Breast epithelium (tissue), 3 donors: ENCODE measurements at regions not wholly inside any gene's neighbourhood (a gene's known extent, or its start where the extent isn't known, plus 50 kb on each side); places are given as distances from the start of the nearest gene placed in this dataset.

Experiments
- POLR2A ChIP-seq: fragments of 450-650 bp; IDR thresholded peaks from one replicate; pipeline ENCODE4 v1.6.1; 2016; ENCODE audit warnings: antibody characterized with exemption, mild to moderate bottlenecking, moderate library complexity
- POLR2AphosphoS5 ChIP-seq, 3 donors: sonication (generic); formaldehyde crosslinking; IDR thresholded peaks; one replicate each; pipeline ENCODE4 v1.6.1; 2017; ENCODE audit warnings: antibody characterized with exemption in 3 of 3
- TF ChIP-seq, protein P1 (sequence below), 3 donors: fragments of 450-650 bp; IDR thresholded peaks; one replicate each; pipeline ENCODE4 v1.5.1; 2016 to 2017; ENCODE audit warnings: antibody characterized with exemption in 3 of 3, mild to moderate bottlenecking in 3 of 3, moderate library complexity in 3 of 3

GRCh38 chr2:66110086-66110485 lies 324.8 kb upstream of the MEIS1 start:
- TF ChIP-seq, protein P1, sequence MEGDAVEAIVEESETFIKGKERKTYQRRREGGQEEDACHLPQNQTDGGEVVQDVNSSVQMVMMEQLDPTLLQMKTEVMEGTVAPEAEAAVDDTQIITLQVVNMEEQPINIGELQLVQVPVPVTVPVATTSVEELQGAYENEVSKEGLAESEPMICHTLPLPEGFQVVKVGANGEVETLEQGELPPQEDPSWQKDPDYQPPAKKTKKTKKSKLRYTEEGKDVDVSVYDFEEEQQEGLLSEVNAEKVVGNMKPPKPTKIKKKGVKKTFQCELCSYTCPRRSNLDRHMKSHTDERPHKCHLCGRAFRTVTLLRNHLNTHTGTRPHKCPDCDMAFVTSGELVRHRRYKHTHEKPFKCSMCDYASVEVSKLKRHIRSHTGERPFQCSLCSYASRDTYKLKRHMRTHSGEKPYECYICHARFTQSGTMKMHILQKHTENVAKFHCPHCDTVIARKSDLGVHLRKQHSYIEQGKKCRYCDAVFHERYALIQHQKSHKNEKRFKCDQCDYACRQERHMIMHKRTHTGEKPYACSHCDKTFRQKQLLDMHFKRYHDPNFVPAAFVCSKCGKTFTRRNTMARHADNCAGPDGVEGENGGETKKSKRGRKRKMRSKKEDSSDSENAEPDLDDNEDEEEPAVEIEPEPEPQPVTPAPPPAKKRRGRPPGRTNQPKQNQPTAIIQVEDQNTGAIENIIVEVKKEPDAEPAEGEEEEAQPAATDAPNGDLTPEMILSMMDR (IDR thresholded peaks at IDR 0.05) = no peak
- no peak for TF ChIP-seq POLR2A
- TF ChIP-seq POLR2AphosphoS5 (IDR thresholded peaks at IDR 0.05) = no peak
